ENCODE measurements at regions not wholly inside any gene's neighbourhood (a gene's known extent, or its start where the extent isn't known, plus 50 kb on each side); places are given as distances from the start of the nearest gene placed in this dataset.
"Not testable (repeated sequence)": the region's sequence is repeated elsewhere in the genome, so short reads cannot be mapped to it uniquely, and the experiment has no call there.

DNA sequence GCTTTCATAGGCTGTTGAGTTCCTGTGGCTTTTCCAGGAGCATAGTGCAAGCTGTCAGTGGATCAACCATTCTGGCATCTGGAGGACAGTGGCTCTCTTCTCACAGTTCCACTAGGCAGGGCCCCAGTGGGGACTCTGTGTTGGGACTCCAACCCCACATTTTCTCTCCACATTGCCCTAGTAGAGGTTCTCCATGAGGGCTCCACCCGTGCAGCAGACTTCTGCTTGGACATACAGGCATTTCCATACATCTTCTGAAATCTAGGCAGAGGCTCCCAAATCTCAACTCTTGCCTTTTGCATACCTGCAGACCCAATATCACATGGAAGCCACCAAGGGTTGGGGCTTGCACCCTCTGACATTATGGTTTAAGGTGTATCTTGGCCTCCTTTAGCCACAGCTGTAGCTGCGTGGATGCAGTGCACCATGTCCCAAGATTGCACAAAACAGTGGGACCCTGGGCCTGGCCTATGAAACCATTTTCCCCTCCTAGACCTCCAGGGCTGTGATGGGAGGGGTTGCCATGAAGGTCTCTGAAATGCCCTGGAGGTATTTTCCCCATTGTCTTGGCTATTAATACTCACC, 645.9 kb upstream of the CITED2 start:
- FAIRE-seq (no peak), DNase-seq (ENCODE audit: low spot score) (no peak)

DNA sequence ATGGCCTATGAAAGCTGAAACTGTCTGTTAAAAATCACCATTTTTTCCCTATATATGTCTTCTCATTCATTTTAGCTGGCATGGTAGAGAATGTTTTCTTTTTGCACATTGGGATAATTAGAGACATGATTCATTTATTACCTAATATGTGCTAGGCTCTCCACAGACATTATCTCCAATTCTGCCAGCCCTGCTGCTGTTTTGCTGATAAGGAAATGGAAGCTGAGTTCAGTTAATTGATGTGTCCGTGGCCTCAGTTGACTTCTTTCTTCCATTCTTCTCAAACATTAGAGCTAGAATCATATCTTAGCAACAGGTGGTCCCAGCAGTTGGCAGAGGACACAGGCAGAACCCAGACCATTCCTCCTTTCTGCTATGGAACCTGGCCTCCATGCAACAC, 644.1 kb upstream of the CITED2 start:
- no peak for FAIRE-seq
- DNase-seq (ENCODE audit: low spot score): no peak

GRCh38 chr6:140017470-140017869, 643.0 kb upstream of the CITED2 start:
- no peak for DNase-seq (ENCODE audit: low spot score)

GRCh38 chr6:140012150-140012549, 637.7 kb upstream of the CITED2 start:
- FAIRE-seq (no peak), DNase-seq (ENCODE audit: low spot score) (no peak)

More at GRCh38 chr6:140017470-140017869, 643.0 kb upstream of the CITED2 start:
- no peak for FAIRE-seq

GRCh38 chr6:140011537-140011936, 637.1 kb upstream of the CITED2 start:
- FAIRE-seq (no peak), DNase-seq (ENCODE audit: low spot score) (no peak)

DNA sequence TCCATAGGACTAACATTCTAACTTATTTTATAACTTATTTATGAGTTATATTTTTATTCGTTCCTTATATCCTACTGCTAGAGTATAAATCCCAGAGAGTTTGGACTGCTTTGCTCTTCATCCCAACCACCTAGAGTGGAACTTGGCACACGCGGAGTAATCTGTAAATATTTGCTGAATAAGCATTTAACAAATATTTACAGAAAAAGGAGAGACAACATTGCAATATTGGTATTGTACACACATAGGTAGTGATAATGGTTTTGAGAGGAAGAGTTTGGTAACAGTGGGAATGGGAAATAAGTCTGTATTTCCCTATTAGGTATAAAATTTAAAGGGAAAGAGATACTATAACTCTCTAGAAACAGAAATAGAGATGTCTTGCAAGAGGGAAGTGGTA, 634.8 kb upstream of the CITED2 start:
- FAIRE-seq: no peak
- DNase-seq (ENCODE audit: low spot score): no peak

DNA sequence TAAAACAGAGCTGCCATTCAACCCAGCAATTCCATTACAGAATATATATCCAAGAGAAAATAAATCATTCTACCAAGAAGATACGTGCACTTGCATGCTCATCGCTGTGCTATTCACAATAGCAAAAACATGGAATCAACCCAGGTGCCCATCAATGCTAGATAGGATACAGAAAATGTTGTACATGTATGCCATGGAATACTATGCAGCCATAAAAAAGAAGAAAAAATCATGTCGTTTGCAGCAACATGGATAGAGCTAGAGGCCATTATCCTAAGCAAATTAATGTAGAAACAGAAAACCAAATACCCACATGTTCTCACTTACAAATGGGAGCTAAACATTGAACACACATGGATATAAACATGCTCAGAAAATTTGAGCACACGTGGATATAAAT, 633.1 kb upstream of the CITED2 start:
- no peak for DNase-seq (ENCODE audit: low spot score)
- no peak for FAIRE-seq

GRCh38 chr6:140003217-140003616, 628.8 kb upstream of the CITED2 start:
- no peak for FAIRE-seq
- no peak for DNase-seq (ENCODE audit: low spot score)

DNA sequence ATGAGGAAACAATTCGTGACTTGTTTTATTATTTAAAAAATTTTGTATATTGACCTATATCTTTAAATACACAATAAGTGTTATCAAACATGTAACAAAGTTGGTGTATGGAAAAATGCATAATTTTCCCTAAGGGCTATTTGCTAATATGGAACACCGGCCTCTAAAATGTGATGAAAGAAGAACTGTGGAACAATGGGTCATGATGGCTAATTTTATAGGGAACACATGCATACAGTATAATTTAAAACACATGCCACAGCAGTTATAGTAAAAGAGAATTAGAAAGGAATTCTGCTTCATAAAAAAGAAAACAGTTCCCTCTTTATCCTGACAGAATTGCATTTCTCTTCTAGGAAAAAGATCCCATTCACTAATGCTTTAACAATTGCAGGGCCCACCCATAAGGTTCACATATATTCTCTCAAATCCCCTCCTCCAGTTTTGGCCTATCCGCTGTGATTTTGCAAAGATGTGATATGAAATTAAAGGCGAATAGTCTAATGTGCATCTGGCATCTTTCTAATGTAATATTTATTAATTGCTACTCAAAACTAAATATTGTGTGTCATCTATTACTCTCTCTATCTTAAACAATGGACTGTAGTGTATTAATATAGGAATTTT, 628.1 kb upstream of the CITED2 start:
- FAIRE-seq (no peak), DNase-seq (ENCODE audit: low spot score) (no peak)

GRCh38 chr6:140001821-140002341, 627.4 kb upstream of the CITED2 start:
- FAIRE-seq (no peak), DNase-seq (ENCODE audit: low spot score) (no peak)

- no peak for DNase-seq (ENCODE audit: low spot score)
- FAIRE-seq: no peak
These were observed 626.6 kb upstream of the CITED2 start for GRCh38 chr6:140001005-140001404.

GRCh38 chr6:139999661-140000060, 625.2 kb upstream of the CITED2 start:
- FAIRE-seq: not testable (repeated sequence)

DNA sequence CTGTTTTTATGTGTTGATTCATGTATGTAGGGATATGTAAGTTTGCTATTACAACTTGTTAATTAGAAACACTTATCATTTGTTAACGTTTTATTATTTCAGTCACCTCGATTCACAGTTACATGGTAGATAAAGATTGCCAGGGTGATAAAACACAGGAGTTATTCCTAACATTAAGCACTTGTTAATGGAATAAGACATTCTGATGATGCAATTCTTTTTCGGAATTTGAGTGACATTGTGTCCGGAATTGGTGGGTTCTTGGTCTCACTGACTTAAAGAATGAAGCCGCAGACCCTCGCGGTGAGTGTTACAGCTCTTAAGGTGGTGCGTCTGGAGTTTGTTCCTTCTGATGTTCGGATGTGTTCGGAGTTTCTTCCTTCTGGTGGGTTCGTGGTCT, 624.0 kb upstream of the CITED2 start:
- not testable (repeated sequence) for DNase-seq (ENCODE audit: low spot score); FAIRE-seq

More at GRCh38 chr6:139999661-140000060, 625.2 kb upstream of the CITED2 start:
- DNase-seq (ENCODE audit: low spot score): not testable (repeated sequence)

- peak; percentile 81 for DNase-seq (ENCODE audit: low spot score)
- FAIRE-seq: peak; percentile 67
These were observed 621.9 kb upstream of the CITED2 start for GRCh38 chr6:139996253-139996834.

DNA sequence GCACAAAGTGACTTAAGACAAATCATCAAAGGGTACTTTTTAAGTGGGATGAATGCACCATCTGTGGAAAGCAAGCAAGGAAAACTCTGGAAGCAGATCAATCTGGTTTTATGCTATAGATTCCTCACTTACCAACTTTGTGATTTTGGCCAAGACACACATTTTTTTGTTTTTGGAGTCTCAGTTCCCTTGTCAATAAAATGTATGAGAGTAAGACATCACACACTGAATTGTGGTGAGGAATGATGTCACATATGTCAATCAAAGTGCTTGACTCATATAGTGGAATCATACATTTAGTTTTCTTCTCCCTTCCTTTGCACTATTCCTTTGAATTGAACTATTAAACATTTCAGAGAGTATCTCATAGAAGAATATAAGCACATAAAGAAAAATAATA, 620.5 kb upstream of the CITED2 start:
- DNase-seq (ENCODE audit: low spot score): no peak
- no peak for FAIRE-seq

DNA sequence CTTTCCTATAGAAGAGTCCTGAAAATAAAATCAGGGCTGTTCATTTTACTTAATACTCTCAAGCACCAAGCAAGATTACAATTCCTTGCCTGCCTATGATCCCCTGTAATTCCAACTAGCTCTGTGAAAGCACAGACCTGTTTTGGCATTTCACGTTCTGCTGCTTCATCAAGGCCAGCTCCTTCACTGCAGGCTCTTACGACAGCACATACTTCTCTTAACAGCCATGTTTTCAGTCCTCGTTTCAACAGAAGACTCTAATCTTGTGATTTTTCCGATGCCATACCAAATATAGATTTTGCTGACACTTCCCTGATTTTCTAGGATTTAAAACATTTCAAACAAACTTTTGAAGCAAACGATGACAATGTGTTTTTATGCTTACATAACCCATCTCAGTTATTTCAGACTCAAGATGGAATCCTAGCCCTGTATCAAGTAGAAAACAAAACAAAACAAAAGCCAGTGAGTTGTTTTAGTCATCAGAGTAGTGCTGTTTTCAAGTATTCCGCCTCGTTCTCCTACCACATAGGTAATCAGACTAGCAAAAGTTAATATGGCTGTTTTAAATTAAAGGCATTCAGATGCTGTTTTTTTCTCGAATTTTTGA, 616.5 kb upstream of the CITED2 start:
- FAIRE-seq (no peak), DNase-seq (ENCODE audit: low spot score) (no peak)

- no peak for DNase-seq (ENCODE audit: low spot score)
- FAIRE-seq: no peak
These were observed 615.7 kb upstream of the CITED2 start for GRCh38 chr6:139990026-139990686.

DNA sequence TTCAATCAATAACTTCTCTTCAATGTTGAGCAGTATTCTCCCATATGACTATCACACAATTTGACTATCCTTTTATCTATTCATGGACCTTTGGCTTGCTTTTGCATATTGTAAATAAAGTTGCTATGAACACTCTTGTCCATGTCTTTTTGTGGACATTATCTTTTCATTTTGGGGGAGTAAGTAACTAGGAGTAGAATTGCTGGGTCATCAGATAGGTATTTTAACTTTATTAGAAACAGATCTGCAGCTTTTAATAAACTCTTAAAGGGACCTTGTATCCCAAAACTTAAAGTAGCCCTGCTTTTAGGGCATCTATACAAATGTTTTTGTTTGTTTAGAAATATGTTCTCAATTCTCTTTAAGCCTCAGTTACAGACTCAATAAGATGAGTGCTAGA, 614.2 kb upstream of the CITED2 start:
- FAIRE-seq (no peak), DNase-seq (ENCODE audit: low spot score) (no peak)

GRCh38 chr6:139987091-139987490, 612.6 kb upstream of the CITED2 start:
- FAIRE-seq (no peak), DNase-seq (ENCODE audit: low spot score) (no peak)

DNA sequence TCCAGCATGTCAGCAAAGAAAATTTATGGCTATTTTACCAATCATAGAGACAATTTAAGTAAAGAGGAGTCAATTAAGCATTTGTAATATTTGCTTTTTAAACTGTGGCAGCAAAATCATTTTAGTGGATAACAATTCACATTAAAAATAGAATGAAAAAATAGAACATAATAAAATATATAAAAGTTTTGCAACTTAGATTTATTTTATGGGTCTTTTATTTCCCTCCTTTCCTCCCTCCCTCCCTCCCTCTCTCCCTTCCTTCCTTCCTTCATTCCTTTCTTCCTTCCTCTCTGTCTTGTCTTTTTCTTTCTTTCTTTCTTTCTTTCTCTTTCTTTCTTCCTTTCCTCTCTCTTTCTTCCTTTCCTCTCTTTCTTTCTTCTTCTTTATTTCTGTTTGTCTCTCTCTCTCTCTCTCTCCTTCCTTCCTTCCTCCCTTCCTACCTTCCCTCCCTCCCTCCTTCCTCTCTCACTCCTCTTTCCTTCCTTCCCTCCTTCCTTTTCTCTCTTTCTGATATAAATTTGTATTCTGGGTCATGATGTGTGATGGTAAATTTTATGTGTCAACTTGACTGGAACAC, 610.9 kb upstream of the CITED2 start:
- DNase-seq (ENCODE audit: low spot score): no peak
- no peak for FAIRE-seq

DNA sequence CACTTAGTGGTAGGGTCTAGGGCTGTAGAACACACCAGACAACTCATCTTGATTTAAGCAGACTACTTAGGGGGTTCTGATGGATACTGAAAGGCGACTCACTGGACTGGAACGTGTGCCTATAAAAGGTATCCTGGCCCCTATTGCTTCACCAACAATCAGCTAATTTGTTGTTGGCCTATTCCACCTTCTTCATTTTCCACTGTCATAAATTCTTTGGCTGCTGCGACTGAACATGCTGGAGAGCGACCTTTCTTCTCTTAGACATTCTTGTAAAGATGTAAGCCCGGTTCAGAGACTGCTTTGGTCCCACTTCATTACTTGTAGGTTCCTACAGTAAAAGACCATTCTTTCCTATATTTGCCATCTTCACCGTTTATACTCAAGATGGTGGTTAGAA, 609.9 kb upstream of the CITED2 start:
- DNase-seq (ENCODE audit: low spot score) (no peak), FAIRE-seq (no peak)

Measured in RCC 7860 (cell line).